Spleen (tissue), 11 donors: ENCODE measurements at regions not wholly inside any gene's neighbourhood (a gene's known extent, or its start where the extent isn't known, plus 50 kb on each side); places are given as distances from the start of the nearest gene placed in this dataset.

Experiments
- DNase-seq: peaks from one replicate; pipeline ENCODE4 v3.0.0-alpha.2; 2020
- H3K27ac ChIP-seq, 8 donors: fragments of 200-600 bp; sonication (generic) in 7 of 8; 1 replicate in 4 of 8; 2 replicates in 4 of 8; pipeline versions ENCODE4 v1.5.0 to v1.8.0; 2016 to 2021; ENCODE audit warnings: inconsistent platforms in 4 of 8, mild to moderate bottlenecking in 4 of 8, moderate library complexity in 1 of 8
- H3K27me3 ChIP-seq, 7 donors: fragments of 200-600 bp; sonication (generic) in 6 of 7; replicated peaks in 1 of 7; 1 replicate in 4 of 7; 2 replicates in 3 of 7; pipeline versions ENCODE4 v1.5.0 to v1.8.0; 2016 to 2021; ENCODE audit warnings: inconsistent platforms in 3 of 7, mild to moderate bottlenecking in 1 of 7
- H3K36me3 ChIP-seq, 6 donors: fragments of 200-600 bp; sonication (generic) in 5 of 6; 1 replicate in 4 of 6; 2 replicates in 2 of 6; pipeline versions ENCODE4 v1.5.0 to v1.8.0; 2016 to 2021; ENCODE audit warnings: inconsistent platforms in 2 of 6
- H3K4me1 ChIP-seq, 6 donors: fragments of 200-600 bp; sonication (generic) in 5 of 6; 1 replicate in 3 of 6; 2 replicates in 3 of 6; pipeline versions ENCODE4 v1.5.0 to v1.8.0; 2016 to 2021; ENCODE audit warnings: inconsistent platforms in 3 of 6
- H3K4me3 ChIP-seq, 8 donors: fragments of 200-600 bp; sonication (generic) in 7 of 8; 1 replicate in 4 of 8; 2 replicates in 4 of 8; pipeline versions ENCODE4 v1.5.0 to v1.8.0; 2016 to 2021; ENCODE audit warnings: inconsistent platforms in 4 of 8, mild to moderate bottlenecking in 4 of 8, moderate library complexity in 2 of 8
- H3K9me3 ChIP-seq, 8 donors: fragments of 200-600 bp; sonication (generic) in 7 of 8; 1 replicate in 4 of 8; 2 replicates in 4 of 8; pipeline versions ENCODE4 v1.5.0 to v1.8.0; 2016 to 2021; ENCODE audit warnings: inconsistent platforms in 4 of 8
- CTCF ChIP-seq, 11 experiments: fragments of 200-600 bp in 7 of 11; fragments of 450-650 bp in 4 of 11; sonication (generic) in 4 of 11; IDR thresholded peaks in 8 of 11; conservative IDR thresholded peaks in 3 of 11; 1 replicate in 7 of 11; 2 replicates in 4 of 11; pipeline versions ENCODE4 v1.4.0 to v1.8.0; 2016 to 2021; ENCODE audit warnings: antibody characterized with exemption in 11 of 11, inconsistent platforms in 4 of 11, mild to moderate bottlenecking in 1 of 11
- POLR2A ChIP-seq, 3 donors: fragments of 450-650 bp; IDR thresholded peaks; one replicate each; pipeline ENCODE4 v1.5.1; 2017; ENCODE audit warnings: antibody characterized with exemption in 3 of 3, mild to moderate bottlenecking in 1 of 3
- POLR2AphosphoS5 ChIP-seq, 3 donors: sonication (generic); formaldehyde crosslinking; IDR thresholded peaks; one replicate each; pipeline ENCODE4 v1.5.1; 2017; ENCODE audit warnings: antibody characterized with exemption in 3 of 3
- WGBS, 5 donors: extraction: QIAGEN DNeasy Blood & Tissue Kit in 3 of 5; methylation state at CpG; one replicate each; pipeline versions ENCODE4 v1.1.5 to v1.1.7; 2013 to 2018; 5-methylcytosine and 5-hydroxymethylcytosine counted together
- intact Hi-C: fragments of 100-400 bp; cut with DNase I; formaldehyde crosslinking; loops from one replicate; pipeline ENCODE4 v1.15.0; 2023; ENCODE audit warnings: low total_unique reads
- donor health status: healthy with polysubstance abuse.
- donor health status: DM: no; HTN: no; CAD: no; lungs with moderate emphysema.
- donor health status: DM: no; HTN: no; CAD: no.
- donor health status: Bipolar disorder and iron deficiency.
- donor health status: healthy.
- donor health status: DM: no; HTN: no; CAD: no.
- donor health status: DM: yes; HTN: yes; CAD: no.

- no peak overlapping the region for H3K27ac ChIP-seq
- intact Hi-C loops = no loop called here
- no peak for DNase-seq
- no peaks in the 10 kb centered on the region for H3K4me1 ChIP-seq
- no peaks in the 10 kb centered on the region for H3K36me3 ChIP-seq
- H3K4me3 ChIP-seq = no peak overlapping the region
- no peaks in the 10 kb centered on the region for H3K9me3 ChIP-seq
- no peaks in the 10 kb centered on the region for H3K27me3 ChIP-seq
- no peak for TF ChIP-seq POLR2AphosphoS5 (IDR thresholded peaks at IDR 0.05)
- TF ChIP-seq POLR2A (IDR thresholded peaks at IDR 0.05) = no peak
- TF ChIP-seq CTCF (IDR thresholded peaks at IDR 0.05 in 8 of 11, conservative IDR thresholded peaks at IDR 0.05 in 3 of 11) = no peak
Measured at GRCh38 chr3:102827386-102827785, 392.6 kb downstream of the ZPLD1 start.

GRCh38 chr3:102830415-102830814 lies 395.6 kb downstream of the ZPLD1 start:
- no peaks in the 10 kb centered on the region for H3K27me3 ChIP-seq
- no peaks in the 10 kb centered on the region for H3K9me3 ChIP-seq
- 85 to 92% (median 89%) methylated on average over 1 to 4 of the region's 4 CpGs for WGBS, 5 donors
- H3K4me3 ChIP-seq = no peak overlapping the region
- no peaks in the 10 kb centered on the region for H3K4me1 ChIP-seq
- H3K27ac ChIP-seq = no peak overlapping the region
- intact Hi-C loops = no loop called here
- no peaks in the 10 kb centered on the region for H3K36me3 ChIP-seq
- no peak for DNase-seq
- no peak for TF ChIP-seq CTCF (IDR thresholded peaks at IDR 0.05 in 8 of 11, conservative IDR thresholded peaks at IDR 0.05 in 3 of 11)
- no peak for TF ChIP-seq POLR2A (IDR thresholded peaks at IDR 0.05)
- no peak for TF ChIP-seq POLR2AphosphoS5 (IDR thresholded peaks at IDR 0.05)

- Histone ChIP-seq H3K36me3 (no peaks in the 10 kb centered on the region), H3K4me3 (no peak overlapping the region), H3K4me1 (no peaks in the 10 kb centered on the region), H3K27me3 (no peaks in the 10 kb centered on the region), H3K27ac (no peak overlapping the region), H3K9me3 (peaks cover 0 to 15% (median 4%) of the 10 kb centered on the region in 8 donors)
- 72 to 81% (median 75%) methylated on average over 6 of the region's 6 CpGs for WGBS, 5 donors
- intact Hi-C loops = no loop called here
- DNase-seq = no peak
- TF ChIP-seq POLR2AphosphoS5 (IDR thresholded peaks at IDR 0.05) (no peak), CTCF (IDR thresholded peaks at IDR 0.05 in 8 of 11, conservative IDR thresholded peaks at IDR 0.05 in 3 of 11) (no peak), POLR2A (IDR thresholded peaks at IDR 0.05) (no peak)
Measured at GRCh38 chr3:102841866-102842265, 407.1 kb downstream of the ZPLD1 start.

GRCh38 chr3:102866845-102867244 lies 432.0 kb downstream of the ZPLD1 start:
- Histone ChIP-seq H3K9me3 (no peaks in the 10 kb centered on the region), H3K4me3 (no peak overlapping the region), H3K27me3 (no peaks in the 10 kb centered on the region), H3K4me1 (no peaks in the 10 kb centered on the region), H3K27ac (no peak overlapping the region), H3K36me3 (no peaks in the 10 kb centered on the region)
- TF ChIP-seq CTCF (IDR thresholded peaks at IDR 0.05 in 8 of 11, conservative IDR thresholded peaks at IDR 0.05 in 3 of 11) (no peak), POLR2AphosphoS5 (IDR thresholded peaks at IDR 0.05) (no peak), POLR2A (IDR thresholded peaks at IDR 0.05) (no peak)
- intact Hi-C loops = no loop called here
- no peak for DNase-seq
- WGBS, 5 donors = 84 to 95% (median 93%) methylated on average over 2 of the region's 2 CpGs
